Heart right ventricle (tissue), 16 donors: ENCODE measurements at regions not wholly inside any gene's neighbourhood (a gene's known extent, or its start where the extent isn't known, plus 50 kb on each side); places are given as distances from the start of the nearest gene placed in this dataset.

Experiments used
- ATAC-seq, 8 donors: fragments of 200-7000 bp; cut with Tn5 transposase; one replicate each; pipeline ENCODE4 v1.9.1; 2020; ENCODE audit warnings: mild to moderate bottlenecking in 8 of 8, moderate library complexity in 8 of 8, moderate number of reproducible peaks in 1 of 8
- DNase-seq, 2 donors: peaks; one replicate each; pipeline ENCODE4 v3.0.0-alpha.2; 2020
- H3K27ac ChIP-seq, 10 donors: fragments of 200-600 bp; sonication (generic) in 2 of 10; one replicate each; pipeline versions ENCODE4 v1.5.0 to v1.8.0; 2020 to 2022; ENCODE audit warnings: mild to moderate bottlenecking in 3 of 10
- H3K27me3 ChIP-seq, 7 donors: fragments of 200-600 bp; one replicate each; pipeline ENCODE4 v1.8.0; 2021 to 2022; ENCODE audit warnings: mild to moderate bottlenecking in 2 of 7
- H3K36me3 ChIP-seq, 9 donors: fragments of 200-600 bp; sonication (generic) in 1 of 9; one replicate each; pipeline versions ENCODE4 v1.5.0 to v1.8.0; 2020 to 2022; ENCODE audit warnings: mild to moderate bottlenecking in 2 of 9
- H3K4me1 ChIP-seq, 9 donors: fragments of 200-600 bp; sonication (generic) in 1 of 9; one replicate each; pipeline versions ENCODE4 v1.5.0 to v1.8.0; 2020 to 2022; ENCODE audit warnings: mild to moderate bottlenecking in 4 of 9
- H3K4me3 ChIP-seq, 10 donors: fragments of 200-600 bp; sonication (generic) in 2 of 10; one replicate each; pipeline versions ENCODE4 v1.5.0 to v1.8.0; 2020 to 2022; ENCODE audit warnings: mild to moderate bottlenecking in 7 of 10, moderate library complexity in 2 of 10
- H3K9me3 ChIP-seq, 11 donors: fragments of 200-600 bp in 10 of 11; sonication (generic) in 2 of 11; one replicate each; pipeline versions ENCODE4 v1.5.0 to v1.8.0; 2013 to 2022; ENCODE audit warnings: mild to moderate bottlenecking in 2 of 11, control low read depth in 1 of 11, moderate library complexity in 1 of 11
- WGBS, 2 donors: extraction: QIAGEN DNeasy Blood & Tissue Kit; methylation state at CpG; one replicate each; pipeline ENCODE4 v1.1.7; 2013; ENCODE audit warnings: inconsistent platforms in 1 of 2; 5-methylcytosine and 5-hydroxymethylcytosine counted together
- intact Hi-C, 10 donors: fragments of 100-400 bp; cut with DNase I; formaldehyde crosslinking; loops; one replicate each; pipeline versions ENCODE4 v1.11.1 to v1.14.2; 2022
- TF ChIP-seq, protein P1 (sequence below), 9 donors: fragments of 200-600 bp; sonication (generic) in 2 of 9; IDR thresholded peaks; one replicate each; pipeline versions ENCODE4 v1.5.0 to v1.8.0; 2021 to 2022; ENCODE audit warnings: antibody characterized with exemption in 9 of 9, mild to moderate bottlenecking in 5 of 9, moderate library complexity in 1 of 9
- donor health status: Arrhythmogenic right ventricular cardiomyopathy.
- donor health status: ischemic (EF 13 %, LVEDD 7.1; RV severe dilation, severe dysfunction).
- donor health status: healthy with polysubstance abuse.
- donor health status: DM: no; HTN: yes; CAD: no.
- donor health status: DM: no; HTN: no; CAD: no.
- donor health status: ischemic (EF 25% LVEDD 6.9; RV normal size, moderate dysfunction).
- donor health status: ischemic (EF 25% LVEDD 5.7; RV mildly dilated, moderate dysfunction).
- donor health status: healthy.
- donor health status: DM: yes; HTN: yes; CAD: no.
- donor health status: Ischemic cardiomyopathy.
- donor health status: ischemic (EF 35%, LVEDD 5.7; RV mildly dilated, moderate dysfunction).
- donor health status: nonischemic (EF 11% LVEDD 7.7; RV severe dilation, severe dysfunction).
- donor health status: DM: yes; HTN: yes; CAD: no.
- donor health status: PGD.
- donor health status: ischemic (EF 29% LVEDD 5.4; RV normal size, mild dysfunction).
- donor health status: nonischemic (EF 23%, LVEDD 6.1; RV moderate dilation, normal function).

- Histone ChIP-seq H3K27ac (no peak overlapping the region), H3K9me3 (no peaks in the 10 kb centered on the region), H3K36me3 (no peaks in the 10 kb centered on the region), H3K27me3 (no peaks in the 10 kb centered on the region), H3K4me3 (no peak overlapping the region), H3K4me1 (peaks cover 9 to 49% (median 42%) of the 10 kb centered on the region in 9 donors)
- ATAC-seq (no peak), DNase-seq (no peak)
- WGBS, 2 donors, result 93 to 97% methylated on average over 3 of the region's 3 CpGs
- intact Hi-C loops, result loop anchor here in 6 of 10 donors (5.0 to 10.0 kb wide), 10 partner anchors 93 to 385 kb away; partner anchors contain the start of gene CTNNB1 (in 3 of the 6)
- TF ChIP-seq, protein P1, sequence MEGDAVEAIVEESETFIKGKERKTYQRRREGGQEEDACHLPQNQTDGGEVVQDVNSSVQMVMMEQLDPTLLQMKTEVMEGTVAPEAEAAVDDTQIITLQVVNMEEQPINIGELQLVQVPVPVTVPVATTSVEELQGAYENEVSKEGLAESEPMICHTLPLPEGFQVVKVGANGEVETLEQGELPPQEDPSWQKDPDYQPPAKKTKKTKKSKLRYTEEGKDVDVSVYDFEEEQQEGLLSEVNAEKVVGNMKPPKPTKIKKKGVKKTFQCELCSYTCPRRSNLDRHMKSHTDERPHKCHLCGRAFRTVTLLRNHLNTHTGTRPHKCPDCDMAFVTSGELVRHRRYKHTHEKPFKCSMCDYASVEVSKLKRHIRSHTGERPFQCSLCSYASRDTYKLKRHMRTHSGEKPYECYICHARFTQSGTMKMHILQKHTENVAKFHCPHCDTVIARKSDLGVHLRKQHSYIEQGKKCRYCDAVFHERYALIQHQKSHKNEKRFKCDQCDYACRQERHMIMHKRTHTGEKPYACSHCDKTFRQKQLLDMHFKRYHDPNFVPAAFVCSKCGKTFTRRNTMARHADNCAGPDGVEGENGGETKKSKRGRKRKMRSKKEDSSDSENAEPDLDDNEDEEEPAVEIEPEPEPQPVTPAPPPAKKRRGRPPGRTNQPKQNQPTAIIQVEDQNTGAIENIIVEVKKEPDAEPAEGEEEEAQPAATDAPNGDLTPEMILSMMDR (IDR thresholded peaks at IDR 0.05), result no peak
Measured at GRCh38 chr3:40969756-40970466, 229.4 kb upstream of the CTNNB1 start.

DNA sequence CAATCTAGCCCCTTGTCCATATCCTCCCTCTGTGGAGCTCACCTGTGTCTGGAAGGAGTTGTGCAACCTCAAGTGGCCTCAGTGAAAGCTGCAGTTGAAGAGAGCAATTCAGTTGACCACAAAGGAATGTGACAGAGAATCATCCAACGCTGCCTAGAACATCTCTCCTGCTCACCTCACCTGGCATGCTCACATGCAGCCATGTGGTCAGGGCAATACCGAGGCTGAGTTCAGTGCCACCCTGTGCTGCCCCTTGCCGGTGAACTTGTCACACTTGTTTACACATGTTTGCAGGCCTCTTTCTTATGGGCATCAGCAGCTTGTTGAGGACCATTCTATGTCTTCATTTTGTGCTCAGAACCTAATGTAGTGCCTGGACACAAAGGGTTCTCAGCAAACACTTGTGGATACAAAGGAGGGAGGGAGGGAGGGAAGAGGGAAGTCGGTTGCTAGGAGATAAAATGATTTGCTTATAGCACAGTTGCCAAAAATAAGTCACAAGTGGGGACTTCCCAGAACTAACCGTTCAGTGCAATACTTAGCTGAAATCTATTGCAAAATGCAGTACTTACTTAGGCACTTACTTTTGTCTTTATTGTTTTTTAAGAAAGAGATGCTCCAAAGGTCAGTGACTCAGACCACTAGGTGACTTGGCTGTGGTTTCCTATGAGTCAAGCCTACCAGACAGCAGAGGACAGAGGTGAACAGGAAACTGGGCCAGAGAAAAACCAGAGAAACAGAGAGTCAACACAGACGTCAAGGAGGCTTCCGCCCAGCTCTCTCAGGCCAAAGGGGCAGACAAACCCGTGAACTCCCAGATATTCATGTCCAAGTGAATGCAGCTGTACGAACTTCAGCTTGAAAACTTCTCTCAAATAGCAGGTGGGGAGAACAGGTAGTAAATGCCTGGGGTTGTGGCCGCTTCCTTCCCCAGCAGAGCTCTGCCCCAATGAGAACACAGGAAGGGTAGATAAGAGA, 227.8 kb upstream of the CTNNB1 start:
- Histone ChIP-seq H3K4me1 (peaks cover 19 to 64% (median 58%) of the 10 kb centered on the region in 9 donors), H3K4me3 (peak overlapping the region in 1 of 10 donors; percentile 1), H3K36me3 (no peaks in the 10 kb centered on the region), H3K27ac (peak overlapping the region; percentile 20 to 85 (median 78)), H3K27me3 (no peaks in the 10 kb centered on the region), H3K9me3 (no peaks in the 10 kb centered on the region)
- intact Hi-C loops, result loop anchor here in 5 of 10 donors (5.0 to 10.0 kb wide), 9 partner anchors 94 to 387 kb away; partner anchors contain the start of gene CTNNB1 (in 3 of the 5)
- peak; percentile 81 to 97 (median 90) for ATAC-seq
- TF ChIP-seq, protein P1 (IDR thresholded peaks at IDR 0.05), result peak in 1 of 9 donors; percentile 17
- DNase-seq, result peak; percentile 44 to 87
- WGBS, 2 donors, result 19 to 21% methylated on average over 10 of the region's 10 CpGs

- ATAC-seq, result no peak
- no peaks in the 10 kb centered on the region for H3K27me3 ChIP-seq
- peaks cover 19 to 72% (median 64%) of the 10 kb centered on the region in 9 donors for H3K4me1 ChIP-seq
- no peaks in the 10 kb centered on the region for H3K36me3 ChIP-seq
- peak overlapping the region in 1 of 10 donors; percentile 1 for H3K4me3 ChIP-seq
- WGBS, 2 donors, result 80 to 84% methylated on average over 4 of the region's 4 CpGs
- no peak for DNase-seq
- peak overlapping the region in 9 of 10 donors; percentile 56 to 85 (median 80) for H3K27ac ChIP-seq
- H3K9me3 ChIP-seq, result no peaks in the 10 kb centered on the region
- intact Hi-C loops, result loop anchor here in 5 of 10 donors (5.0 to 10.0 kb wide), 9 partner anchors 95 to 388 kb away; partner anchors contain the start of gene CTNNB1 (in 3 of the 5)
- TF ChIP-seq, protein P1 (IDR thresholded peaks at IDR 0.05), result no peak
Measured at GRCh38 chr3:40972350-40972749, 227.0 kb upstream of the CTNNB1 start.

- TF ChIP-seq, protein P1 (IDR thresholded peaks at IDR 0.05), result no peak
- Histone ChIP-seq H3K9me3 (no peaks in the 10 kb centered on the region), H3K36me3 (no peaks in the 10 kb centered on the region), H3K4me1 (peaks cover 19 to 80% (median 65%) of the 10 kb centered on the region in 9 donors), H3K27me3 (no peaks in the 10 kb centered on the region), H3K4me3 (no peak overlapping the region), H3K27ac (peak overlapping the region in 8 of 10 donors; percentile 15 to 85 (median 80))
- 85 to 91% methylated on average over 2 of the region's 2 CpGs for WGBS, 2 donors
- intact Hi-C loops, result loop anchor here in 5 of 10 donors (5.0 to 10.0 kb wide), 9 partner anchors 96 to 388 kb away; partner anchors contain the start of gene CTNNB1 (in 3 of the 5)
- ATAC-seq (no peak), DNase-seq (no peak)
Measured at GRCh38 chr3:40973141-40973540, 226.2 kb upstream of the CTNNB1 start.
